GM21737 (cell line): ENCODE measurements at regions not wholly inside any gene's neighbourhood (a gene's known extent, or its start where the extent isn't known, plus 50 kb on each side); places are given as distances from the start of the nearest gene placed in this dataset.

Experiments used
- ATAC-seq: cut with Tn5 transposase; IDR thresholded peaks from one replicate; pipeline ENCODE4 v1.9.1; 2021; ENCODE audit warnings: mild to moderate bottlenecking, moderate library complexity; ENCODE audit not compliant: unreplicated experiment

DNA sequence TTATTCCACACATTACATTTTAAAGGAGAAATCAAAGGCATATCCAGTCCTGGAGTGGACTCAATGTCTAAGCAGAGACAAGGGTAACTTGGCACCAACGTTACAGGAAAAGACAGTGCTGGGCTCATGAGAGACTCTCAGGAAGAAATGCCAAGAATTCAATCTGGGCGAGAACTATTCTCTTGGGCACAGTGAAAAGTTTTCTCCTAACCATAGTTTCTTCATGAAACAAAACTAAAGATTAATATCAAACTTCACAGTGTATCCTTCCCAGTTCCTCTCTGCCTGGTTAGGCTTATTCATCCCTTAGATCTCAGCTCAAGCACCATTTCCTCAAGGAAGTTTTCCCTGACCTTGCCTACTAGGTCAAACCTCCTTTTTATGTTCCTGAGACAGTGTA lies 109.4 kb upstream of the TLL1 start:
- ATAC-seq = no peak

DNA sequence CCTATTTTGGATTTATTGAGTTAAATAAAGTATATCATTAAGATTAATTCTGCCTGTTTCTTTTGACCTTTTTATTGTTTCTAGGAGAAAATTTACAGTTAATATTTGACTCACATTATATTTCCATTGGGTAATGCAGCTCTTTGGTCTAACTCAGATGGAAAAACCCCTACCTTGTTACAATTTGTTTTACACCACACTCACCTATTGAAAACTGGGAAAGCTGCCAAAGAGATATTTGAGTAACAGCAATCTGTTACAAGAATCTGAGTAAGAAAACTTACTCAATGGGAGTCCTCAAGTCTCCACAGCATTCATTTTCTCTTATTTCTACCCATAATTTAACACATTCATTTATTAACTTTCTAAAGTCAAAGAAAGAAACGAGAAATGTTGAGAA lies 108.0 kb upstream of the TLL1 start:
- no peak for ATAC-seq

DNA sequence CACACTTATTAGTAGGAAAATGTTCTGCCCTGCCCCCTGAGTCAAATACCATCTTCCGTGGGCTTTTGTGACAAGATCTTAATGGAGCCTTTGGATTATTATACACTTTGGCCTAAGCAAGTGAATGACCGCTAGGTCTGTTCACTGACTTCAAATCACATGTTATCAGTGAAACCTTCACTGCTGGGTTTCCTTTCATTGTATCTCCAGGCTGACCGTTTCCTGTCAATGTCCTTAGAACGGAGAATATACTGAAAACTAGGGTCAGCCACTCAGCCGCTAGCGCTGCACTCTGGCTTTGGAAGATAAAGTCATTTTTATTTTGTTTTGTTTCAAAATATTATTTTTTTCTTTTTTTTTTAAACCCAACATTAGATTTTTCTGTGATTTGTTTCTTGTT lies 107.0 kb upstream of the TLL1 start:
- no peak for ATAC-seq

DNA sequence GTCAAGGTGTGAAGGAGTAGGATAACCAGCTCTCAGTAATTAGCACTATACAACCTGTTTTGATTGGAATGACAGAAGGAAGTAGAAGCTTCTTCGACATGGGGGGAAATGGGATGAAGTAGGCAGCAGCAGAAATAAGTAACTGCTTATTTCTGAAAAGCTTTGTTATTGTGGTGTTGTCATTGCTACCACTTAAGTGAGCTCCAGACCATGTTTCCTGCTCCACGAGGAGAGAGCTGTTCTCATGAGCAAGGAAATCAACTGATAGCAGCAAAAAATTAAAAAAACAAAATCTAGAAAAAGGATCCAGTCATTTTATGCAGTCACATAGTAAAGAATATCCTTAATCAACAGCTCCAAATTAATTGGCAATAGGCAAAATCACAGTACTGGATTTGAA lies 106.1 kb upstream of the TLL1 start:
- ATAC-seq = no peak

DNA sequence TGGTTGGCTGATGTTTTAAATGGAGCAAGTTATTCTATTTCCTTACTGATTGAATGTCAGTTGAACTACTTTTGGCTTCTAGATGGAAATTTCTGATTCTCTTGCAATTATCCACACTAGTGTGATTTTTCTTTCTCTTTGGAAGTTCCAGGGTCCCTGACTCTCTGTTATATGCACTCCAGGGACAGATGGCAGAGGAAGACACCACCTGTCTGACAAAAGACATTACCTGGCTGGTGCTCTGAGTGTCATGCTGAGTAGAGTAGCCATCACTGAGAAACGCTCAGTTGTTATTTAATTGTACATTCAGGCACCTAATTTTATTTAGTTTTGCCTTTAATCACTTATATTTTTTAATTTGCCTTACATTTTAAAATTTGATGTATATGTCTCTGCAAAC lies 105.4 kb upstream of the TLL1 start:
- ATAC-seq = no peak

DNA sequence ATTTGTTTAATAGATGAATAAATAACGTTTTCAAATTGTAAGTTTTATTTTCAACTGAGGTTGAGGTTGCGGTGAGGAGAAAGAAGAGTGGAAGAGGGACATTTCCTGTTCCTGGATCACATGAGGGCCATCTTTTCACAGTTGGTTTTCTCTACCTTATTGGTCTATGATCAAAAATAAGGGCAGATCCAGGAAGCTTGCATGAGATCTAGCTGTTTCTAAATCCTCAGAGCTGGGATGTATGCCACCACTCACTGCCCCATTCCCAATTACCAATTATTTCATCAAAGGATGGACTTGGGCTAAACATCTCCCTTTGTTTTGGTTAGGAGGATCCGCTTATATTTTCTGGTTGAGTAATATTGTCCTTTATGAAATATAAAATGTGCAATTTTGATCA lies 104.8 kb upstream of the TLL1 start:
- no peak for ATAC-seq

DNA sequence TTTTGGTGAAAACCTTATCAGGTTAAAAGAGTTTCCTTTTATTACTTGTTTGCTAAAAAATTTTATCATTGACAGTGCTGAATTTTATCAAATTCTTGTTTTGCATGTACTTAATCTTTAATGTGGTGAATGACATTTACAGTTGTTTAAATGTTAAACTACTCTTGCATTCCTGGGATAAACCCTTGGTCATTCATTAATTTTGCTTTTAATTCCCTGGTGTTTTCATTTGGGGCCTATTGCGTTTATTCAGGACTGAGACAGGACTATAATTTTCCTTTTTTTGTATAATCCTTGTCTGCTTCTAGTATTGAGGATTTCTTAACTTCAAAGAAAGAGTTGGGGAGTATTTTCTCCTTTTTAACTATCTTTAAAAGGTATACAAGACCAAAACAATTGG lies 98.7 kb upstream of the TLL1 start:
- ATAC-seq = no peak

DNA sequence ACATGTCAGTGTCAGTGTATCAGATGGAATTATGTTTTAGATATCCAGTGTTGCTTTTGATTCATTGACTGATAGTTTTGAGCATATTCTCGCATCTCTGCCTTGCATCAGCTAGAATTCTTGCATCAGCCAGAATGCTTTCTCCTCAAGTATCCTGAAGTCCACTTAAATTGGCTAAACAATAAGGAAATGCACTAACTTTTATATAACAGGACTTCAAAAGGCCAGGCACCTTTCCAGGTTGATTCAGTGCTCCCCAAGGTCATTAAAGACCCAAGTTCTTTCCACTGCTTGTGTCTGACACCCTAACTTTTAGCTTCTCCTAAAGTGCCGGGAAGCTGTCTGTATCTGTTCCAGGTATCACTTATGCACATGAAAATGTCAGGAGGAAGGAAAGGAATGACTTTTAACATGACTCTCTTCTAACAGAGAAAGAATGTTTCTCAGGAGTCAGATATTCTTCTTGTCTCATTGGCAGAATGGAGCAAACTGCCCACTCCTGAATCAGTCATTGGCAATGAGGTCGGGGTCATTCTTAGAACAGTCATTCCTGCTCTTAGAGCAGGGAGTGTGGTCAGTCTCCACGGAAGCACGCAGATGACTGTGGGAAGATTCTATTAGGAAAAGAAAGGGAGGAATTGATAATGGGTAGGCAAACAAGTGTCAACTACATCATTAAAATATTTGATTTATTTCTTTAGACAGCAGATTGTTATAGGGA lies 92.9 kb upstream of the TLL1 start:
- no peak for ATAC-seq

DNA sequence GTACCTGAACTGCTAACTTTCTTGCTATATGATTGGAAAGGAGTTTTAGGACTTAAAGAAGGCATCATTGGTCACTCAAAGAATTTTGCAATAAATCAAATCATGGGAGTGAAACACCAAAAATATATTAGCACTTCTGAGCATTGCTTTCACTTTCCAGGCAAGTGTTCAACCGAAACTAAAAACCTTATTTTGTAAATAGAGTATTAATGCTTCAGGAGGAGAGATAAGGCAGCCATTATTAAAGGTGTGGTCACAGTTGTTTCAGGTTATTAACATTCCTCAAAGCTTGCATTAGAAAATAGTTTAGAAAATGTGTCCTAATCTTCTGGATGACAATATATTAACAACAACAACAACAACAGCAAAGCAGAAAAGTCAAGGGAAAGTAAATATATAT lies 92.3 kb upstream of the TLL1 start:
- no peak for ATAC-seq

DNA sequence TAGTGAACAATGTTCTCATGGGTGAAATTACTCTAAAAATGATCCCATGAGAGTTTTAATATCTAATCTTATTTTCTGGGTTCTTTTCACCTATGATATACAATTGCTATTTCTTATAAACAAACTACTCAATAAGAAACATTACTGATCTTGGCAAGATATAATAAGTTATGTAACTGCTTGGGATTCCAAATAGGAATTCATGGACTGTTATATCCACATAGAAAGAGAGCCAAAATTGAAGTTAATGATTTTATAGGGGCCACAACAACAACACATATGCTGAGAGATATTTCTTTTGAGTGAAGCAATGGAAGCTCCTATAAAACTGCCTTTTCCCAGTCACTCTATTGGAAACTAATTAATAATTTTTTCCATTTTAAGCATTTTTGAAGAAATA lies 90.4 kb upstream of the TLL1 start:
- ATAC-seq = no peak

DNA sequence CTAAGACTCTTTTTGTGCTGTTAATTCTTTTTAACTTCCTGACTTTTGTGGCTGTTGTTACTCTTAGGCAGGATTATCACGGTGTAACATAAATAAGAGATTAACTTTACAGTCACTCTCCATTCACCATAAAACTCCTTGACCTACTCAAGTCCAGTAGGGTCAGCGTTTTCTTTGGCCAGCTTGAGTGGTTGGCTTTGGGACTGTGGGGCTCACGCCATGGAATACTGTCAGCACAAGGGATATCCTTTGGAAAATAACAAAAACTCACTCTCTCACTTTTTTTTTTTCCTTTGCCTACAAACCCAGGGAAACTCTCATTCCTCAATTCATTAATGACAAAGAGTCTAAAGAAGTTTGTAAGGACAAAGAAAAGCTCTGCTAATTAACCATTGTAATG lies 89.4 kb upstream of the TLL1 start:
- ATAC-seq = no peak

DNA sequence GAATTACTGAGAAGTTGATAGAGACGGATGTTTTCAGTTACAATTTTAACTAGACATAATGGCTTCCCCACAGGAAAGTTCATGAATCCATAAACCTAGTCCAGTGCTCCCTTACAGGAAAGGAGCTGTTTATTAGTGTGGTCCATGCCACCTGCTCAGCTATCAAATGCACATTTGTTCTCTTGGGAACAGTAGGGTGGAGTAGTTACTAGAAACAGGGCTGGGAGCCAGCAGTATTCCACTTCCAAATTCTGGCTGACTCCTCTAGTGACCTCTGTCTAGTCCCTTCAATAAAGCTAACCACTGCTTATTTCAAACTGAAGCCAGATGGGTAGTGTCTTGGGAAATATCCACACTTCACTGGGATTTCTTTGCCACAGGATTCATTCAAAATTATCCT lies 88.4 kb upstream of the TLL1 start:
- ATAC-seq = no peak

DNA sequence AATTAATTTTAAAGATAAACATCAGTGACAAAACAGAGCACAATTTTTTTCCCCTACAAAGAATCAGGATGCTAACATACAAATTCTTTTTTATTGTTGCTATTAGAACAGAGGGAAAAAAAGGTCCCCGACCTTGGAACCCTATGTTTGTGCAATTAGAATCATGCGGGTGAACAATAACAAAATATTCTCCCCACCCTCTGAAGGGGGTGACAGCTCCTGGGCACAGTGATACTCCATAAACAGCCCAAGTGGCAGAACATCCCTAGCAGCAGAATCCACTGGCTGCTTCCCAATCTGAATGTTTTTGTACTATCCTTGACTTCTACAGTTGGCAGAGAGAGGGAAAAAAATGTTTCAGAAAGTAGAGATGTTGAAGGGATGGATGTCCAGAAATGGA lies 87.7 kb upstream of the TLL1 start:
- no peak for ATAC-seq

DNA sequence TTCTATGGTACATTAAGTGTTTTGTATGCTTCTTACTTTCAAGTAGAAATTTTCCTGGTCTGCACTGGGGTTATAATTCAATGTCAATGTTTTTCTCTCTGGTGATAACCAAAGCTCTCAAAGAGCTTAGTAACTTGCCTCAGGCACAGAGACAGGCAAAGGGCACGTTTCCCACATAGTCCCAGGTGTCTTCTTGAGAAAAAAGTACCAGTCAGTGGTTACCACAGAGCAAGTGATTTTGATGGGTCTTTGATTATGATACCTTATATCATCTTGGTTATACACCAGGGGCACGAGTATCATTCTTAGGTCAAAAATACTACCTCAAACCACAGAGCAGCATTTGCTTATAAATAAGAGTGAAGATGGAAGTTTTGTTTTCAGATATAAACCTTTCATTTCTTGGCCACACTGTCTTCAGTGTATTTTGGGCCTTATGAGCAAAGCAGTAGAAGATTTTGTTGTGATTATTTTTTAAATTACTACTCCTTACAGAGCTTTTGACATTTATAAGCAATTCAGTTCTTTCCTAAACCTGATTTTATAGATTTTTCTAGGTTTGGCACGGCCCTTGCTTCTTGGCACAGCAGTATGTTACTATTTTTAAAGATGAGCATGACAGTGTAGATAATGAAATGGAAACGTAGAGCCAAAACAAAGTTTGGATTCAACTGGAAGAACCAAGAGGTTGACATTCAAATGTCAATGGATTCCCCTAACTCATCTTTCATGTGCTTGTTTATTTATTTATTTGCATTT lies 85.3 kb upstream of the TLL1 start:
- ATAC-seq = no peak

DNA sequence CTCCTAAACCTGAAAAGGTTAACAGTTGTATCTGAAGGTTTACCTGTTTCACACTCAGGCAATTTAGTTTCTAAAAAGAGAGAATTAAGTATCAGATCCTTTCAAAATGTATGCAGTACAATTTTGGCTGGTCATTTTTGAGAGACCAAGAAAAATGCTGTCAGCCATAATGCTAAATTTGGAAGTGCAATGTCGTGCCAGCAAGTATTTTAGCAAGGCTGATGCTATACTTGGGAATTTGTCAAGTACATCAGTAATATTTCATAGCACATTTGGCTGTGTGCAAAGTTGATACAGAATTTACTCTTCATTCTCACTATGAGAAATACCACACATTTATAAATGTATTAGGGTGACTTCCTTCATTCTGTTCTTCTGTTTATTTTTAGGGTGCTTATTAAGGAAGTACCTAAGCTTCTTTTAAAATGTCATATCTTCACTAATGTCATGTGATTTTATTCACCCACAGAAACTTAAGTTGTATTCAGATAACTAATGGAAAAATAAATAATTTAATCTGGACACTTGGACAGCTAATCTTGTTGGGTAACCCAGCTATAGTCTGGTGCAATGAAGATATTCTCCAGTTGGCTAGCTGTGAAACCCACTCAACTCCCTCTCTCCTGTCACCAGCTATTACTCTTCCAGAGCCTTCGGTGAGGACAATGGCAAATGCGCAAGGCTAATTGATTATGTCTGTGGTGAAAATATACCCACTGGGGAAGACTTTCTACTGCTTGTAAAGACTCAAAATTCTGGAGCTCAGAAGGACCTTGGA lies 84.2 kb upstream of the TLL1 start:
- ATAC-seq = no peak

DNA sequence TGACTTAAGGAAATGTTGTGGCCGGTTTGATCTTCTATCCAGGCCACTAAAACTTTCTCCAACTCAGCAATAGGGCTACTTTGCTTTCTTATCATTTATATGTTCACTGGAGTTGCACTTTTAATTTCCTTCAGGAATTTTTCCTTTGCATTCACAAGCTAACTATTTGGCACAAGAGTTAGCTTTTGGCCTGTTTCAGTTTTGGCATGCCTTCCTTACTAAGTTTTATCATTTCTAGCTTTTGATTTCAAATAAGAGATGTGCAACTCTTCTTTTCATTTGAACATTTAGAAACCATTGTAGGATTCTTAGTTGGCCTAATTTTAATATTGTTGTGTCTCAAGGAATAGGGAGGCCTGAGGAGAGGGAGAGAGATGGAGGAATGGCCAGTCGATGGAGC lies 79.8 kb upstream of the TLL1 start:
- ATAC-seq = no peak

DNA sequence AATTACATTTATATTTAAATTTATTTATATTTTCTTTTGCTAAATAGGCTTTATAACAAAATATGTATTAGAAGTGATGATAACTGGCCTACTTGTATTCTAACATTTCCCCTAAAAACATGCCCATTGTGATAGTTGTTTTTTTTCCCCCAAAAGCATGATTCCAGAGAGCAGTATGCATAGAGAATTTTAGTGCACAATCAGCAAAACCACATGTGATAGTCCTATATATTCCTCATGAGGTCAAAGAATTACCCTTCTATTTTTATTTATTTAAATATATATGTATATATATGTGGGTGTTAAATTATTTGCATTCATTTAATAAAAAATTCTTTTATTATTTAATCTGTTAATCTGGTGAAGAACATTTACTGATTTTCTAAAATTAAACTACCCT lies 78.2 kb upstream of the TLL1 start:
- no peak for ATAC-seq

DNA sequence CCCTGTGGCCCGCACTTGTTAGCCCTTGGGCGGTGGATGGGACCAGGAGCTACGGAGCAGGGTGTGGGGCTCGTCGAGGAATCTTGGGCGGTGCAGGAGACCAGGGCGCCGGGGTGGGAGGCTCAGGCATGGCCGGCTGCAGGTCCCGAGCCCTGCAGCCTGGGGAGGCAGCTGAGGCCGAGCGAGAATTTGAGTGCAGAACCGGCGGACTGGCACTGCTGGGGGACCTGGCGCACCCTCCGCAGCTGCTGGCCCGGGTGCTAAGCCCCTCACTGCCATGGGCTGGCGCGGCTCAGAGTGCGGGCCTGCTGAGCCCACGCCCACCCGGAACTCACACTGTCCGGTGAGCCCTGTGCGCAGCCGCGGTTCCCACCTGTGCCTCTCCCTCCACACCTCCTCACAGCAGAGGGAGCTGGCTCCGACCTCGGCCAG lies 73.6 kb upstream of the TLL1 start:
- ATAC-seq = no peak

DNA sequence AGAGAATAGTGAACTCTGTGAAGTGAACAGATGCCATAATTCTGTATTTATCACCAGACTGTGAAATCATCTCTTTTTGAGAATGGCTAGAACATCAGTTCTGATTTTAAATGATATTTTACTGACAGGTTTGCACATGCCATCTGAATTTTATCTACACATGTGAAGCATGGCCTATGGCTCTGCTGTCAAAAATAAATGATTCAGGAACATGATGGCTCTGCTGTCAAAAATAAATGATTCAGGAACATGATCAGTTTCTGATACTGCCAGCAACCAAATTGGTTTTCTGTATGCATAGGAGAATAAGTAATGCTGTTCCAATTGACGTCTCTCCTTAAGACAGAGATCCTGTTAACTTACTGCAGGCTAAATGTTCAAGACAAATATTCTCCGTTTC lies 70.6 kb upstream of the TLL1 start:
- ATAC-seq = no peak

DNA sequence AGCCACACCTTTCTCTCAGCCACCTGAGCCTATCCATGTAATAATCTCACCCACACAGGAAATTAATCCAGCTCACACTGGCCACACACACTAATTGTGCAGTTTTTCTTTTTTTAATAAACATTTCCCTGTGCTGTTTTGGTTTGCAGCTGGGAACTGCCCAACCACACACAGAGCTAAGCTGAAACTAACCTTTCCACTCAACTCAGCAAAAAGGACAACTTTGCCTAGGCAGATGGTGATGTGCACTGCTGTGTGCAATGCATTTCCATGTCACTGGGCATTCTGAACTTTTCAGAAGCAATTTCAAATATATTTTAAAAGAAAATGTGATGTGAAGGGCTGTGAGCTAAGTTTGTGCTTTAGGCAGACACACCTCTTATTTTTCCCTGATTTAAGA lies 70.0 kb upstream of the TLL1 start:
- ATAC-seq = no peak

DNA sequence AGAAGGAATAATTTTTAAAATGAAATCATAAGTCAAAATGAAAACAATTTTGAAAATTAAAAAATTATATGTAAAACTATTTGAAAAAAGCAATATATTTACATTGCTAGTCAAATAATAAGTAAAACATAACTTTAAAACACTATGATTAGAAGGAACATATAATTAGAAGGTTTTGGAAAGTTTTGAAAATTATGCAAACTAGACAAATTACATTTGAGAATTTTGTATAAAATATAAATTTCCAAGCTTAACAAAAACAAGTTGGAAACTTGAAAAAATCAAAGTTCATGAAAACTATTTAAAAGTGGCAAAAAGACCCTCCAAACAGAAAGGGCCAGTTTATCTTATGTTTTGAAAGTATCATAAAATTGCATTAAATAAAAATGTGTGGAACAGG lies 67.6 kb upstream of the TLL1 start:
- no peak for ATAC-seq

DNA sequence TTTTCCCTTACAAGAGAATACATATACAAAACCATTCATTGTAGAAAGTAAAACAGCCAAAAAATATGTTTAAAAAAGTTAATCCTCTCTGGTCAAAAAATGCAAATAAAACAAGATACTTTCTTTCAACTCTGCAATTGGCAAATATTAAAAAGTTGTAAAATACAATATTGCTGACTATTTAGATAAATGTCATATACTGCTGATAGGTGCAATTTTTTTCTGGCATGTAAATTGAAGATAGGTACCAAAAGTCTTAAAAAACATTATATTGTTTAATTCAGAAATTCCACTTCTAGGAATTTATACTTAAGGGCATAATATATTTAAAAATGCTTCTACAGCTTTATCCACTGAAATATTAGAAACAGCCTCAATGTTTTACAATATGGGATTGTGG lies 66.4 kb upstream of the TLL1 start:
- ATAC-seq = no peak
